ENCODE measurements at regions not wholly inside any gene's neighbourhood (a gene's known extent, or its start where the extent isn't known, plus 50 kb on each side); places are given as distances from the start of the nearest gene placed in this dataset.
"Not testable (repeated sequence)": the region's sequence is repeated elsewhere in the genome, so short reads cannot be mapped to it uniquely, and the experiment has no call there.

DNA sequence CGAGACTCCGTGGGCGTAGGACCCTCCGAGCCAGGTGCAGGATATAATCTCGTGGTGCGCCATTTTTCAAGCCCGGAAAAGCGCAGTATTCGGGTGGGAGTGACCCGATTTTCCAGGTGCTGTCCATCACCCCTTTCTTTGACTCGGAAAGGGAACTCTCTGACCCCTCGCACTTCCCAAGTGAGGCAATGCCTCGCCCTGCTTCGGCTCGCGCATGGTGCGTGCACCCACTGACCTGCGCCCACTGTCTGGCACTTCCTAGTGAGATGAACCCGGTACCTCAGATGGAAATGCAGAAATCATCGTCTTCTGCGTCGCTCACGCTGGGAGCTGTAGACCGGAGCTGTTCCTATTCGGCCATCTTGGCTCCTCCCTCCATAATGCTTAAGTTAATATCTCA lies 876.9 kb upstream of the API5 start:
- not testable (repeated sequence) for TF ChIP-seq POLR2A, POLR2AphosphoS5, TAF1 (IDR thresholded peaks at IDR 0.05; ENCODE audit: low read depth, low read length)

All from GM12891 (cell line).